C1 segment of cervical spinal cord (tissue), 14 donors: ENCODE measurements at regions not wholly inside any gene's neighbourhood (a gene's known extent, or its start where the extent isn't known, plus 50 kb on each side); places are given as distances from the start of the nearest gene placed in this dataset.
"Not testable (repeated sequence)": the region's sequence is repeated elsewhere in the genome, so short reads cannot be mapped to it uniquely, and the experiment has no call there.

Experiments
- DNase-seq, 14 donors: peaks; one replicate each; lab custom pipeline; 2025; lab: John Stamatoyannopoulos, UW

- no peak for DNase-seq
Observed at GRCh38 chr4:169934794-169935429, 91.3 kb downstream of the MFAP3L start.

DNA sequence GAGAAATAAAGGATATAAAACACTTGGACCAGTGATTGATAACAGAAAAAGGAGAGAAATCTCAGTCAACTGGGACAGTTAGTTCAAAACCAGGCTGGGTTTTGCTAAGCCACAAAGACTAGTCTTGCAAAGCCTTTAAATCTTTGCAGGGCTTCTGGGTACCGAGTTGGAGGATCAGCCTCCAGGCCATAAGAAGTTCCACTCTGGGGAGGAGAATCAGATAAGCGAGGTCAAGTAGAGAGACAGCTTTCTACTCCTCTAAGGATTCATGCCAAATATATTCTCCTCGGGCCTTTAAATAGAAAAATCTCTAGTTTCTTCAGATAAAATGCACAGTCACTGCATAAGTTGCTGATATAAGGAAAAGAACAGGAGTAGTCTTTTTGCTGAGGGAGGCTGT, 92.7 kb downstream of the MFAP3L start:
- no peak for DNase-seq

- DNase-seq: no peak
Observed at GRCh38 chr4:169931964-169932363, 94.2 kb downstream of the MFAP3L start.

DNA sequence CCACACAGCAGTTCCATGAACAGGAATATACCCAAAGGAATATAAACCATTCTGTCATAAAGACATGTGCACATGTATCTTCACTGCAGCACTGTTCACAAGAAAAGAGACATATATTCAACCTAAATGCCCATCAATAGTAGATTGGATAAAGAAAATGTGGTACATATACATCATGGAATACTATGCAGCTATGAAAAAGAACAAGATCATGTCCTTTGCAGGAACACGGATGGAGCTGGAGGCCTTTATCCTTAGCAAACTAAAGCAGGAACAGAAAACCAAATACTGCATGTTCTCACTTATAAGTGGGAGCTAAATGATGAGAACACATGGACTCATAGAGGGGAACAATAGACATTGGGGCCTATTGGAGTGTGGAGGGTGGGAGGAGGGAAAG, 95.4 kb downstream of the MFAP3L start:
- DNase-seq: not testable (repeated sequence)

- no peak for DNase-seq
Observed at GRCh38 chr4:169927280-169927679, 98.9 kb downstream of the MFAP3L start.

DNA sequence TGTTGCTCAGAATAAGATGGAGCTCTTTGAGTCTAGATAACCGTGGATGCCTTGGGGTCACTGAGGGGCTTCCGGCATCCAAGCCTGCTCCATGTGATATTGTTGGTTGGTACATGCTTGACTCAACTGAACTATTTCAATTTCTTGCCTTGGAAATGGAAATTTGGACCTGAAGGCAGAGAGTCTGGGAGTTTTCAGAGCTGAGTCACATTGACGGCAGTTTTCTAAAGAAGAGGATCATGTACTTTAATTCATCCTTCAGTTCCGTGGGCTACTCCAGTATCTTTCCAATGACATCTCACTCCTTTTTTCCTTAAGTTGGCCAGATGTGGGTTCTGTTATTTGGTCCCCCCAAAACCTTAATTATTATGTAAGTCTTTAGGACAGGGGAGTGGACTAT, 100.5 kb downstream of the MFAP3L start:
- DNase-seq: no peak

- peak in 2 of 14 donors; percentile 13 for DNase-seq
Observed at GRCh38 chr4:169922632-169923276, 103.4 kb downstream of the MFAP3L start.

DNA sequence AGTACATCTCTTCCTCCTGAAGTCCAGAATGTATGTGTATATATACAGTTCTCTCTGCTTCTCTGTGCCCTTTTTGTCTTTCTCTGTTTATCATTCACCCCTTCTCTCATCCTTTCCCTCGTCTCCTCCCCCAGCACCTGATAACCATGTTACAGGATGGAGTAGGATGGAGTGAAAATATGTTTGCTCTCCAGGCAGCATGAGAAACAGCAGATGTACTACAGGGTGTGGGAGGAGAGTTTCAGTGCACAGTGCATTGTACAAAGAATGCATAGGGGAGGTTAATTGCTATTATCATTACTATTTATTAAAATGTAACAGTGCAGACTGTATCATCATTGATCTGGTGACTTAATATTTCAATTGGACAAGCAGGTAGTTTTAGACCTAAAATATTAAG, 104.5 kb downstream of the MFAP3L start:
- no peak for DNase-seq

- DNase-seq: no peak
Observed at GRCh38 chr4:169921237-169921636, 105.0 kb downstream of the MFAP3L start.

DNA sequence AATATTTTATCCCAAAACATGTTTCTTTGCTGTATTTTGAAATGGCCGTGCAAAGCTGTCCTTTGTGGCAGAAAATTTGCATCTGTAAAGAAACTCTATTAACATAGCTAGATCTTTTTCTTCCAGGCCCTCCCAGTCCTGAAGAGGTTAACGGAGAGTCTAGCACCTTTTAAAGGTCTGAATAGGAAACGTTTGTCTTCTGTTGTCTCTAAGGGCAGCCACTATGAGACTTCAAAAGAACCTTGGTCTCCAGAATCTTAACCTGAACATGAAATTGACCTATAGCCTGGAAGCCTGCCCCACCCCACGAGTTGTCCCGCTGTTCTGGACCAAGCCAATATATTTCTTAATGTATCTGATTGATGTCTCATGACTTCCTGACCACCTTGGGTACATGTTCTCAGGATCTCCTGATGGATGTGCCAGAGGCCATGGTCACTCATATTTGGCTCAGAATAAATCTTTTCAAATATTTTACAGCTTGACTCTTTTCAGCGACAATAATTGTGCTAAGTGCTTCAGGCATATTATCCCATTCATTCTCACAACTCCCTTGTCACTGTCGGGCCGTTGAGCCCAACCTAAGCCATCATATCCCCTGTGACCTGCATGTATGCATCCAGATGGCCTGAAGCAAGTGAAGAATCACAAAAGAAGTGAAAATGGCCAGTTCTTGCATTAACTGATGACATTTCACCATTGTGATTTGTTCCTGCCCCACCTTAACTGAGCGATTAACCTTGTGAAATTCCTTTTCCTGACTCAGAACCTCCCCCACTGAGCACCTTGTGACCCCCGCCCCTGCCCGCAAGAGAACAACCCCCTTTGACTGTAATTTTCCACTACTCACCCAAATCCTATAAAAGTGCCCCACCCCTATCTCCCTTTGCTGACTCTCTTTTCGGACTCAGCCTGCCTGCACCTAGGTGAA, 106.7 kb downstream of the MFAP3L start:
- not testable (repeated sequence) for DNase-seq

- no peak for DNase-seq
Observed at GRCh38 chr4:169915545-169915944, 110.7 kb downstream of the MFAP3L start.

DNA sequence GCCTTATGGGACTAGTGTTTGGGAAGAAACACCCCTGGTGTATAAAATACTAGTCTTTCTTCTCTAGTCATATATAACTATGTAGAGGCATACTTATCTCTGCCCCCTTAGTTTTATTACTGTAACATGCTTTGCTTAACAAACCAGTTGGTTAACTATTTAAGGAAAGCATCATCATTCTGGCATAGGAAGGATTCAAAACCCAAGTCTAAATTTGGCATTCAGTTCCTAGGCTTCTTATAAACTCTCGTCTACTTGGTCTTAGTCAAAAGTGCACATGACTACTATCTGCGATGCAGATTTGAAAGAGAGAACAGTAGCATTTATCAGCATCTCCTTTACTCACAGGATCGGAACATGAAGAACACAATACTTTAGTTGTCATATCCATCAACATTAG, 111.3 kb downstream of the MFAP3L start:
- DNase-seq: no peak

GRCh38 chr4:169912996-169913395, 113.2 kb downstream of the MFAP3L start:
- DNase-seq: no peak

DNA sequence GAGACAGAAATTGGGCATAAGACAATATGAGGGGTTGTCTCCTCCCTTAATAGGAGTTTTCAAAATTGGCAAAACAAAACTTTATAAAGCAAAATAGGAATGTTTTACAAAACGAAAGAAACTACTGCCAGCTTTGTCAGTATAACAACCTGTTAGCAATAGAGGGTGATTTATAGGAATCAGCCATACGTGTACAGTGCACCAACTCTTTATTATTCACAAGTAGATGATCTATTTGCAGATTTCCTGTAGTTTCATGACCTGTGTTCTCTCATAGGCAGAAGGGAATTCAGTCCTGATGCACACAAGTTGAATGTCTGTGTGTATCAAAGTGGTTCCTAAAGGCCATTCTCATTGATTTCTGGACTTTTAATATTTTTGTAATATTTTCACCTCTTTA, 116.3 kb downstream of the MFAP3L start:
- no peak for DNase-seq

GRCh38 chr4:169909479-169909878, 116.7 kb downstream of the MFAP3L start:
- no peak for DNase-seq

DNA sequence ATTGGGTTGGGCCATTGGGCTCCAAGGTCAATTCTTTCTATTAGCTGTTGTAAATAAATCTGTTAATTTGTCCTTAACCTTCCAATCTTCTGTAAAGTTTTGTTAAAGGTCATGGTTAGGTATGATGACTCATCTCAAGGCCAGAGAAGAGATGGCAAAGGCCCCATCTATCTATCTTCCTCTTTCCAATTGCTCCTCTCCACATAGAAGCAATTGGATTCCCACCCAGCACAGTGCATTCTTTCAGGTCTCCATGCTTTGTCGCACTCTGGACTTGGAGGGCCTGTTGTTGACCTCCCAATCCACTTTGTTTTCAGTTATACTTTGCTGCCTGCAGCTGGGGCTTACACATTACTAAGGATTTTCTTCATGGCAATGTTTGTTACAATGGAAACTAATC, 118.5 kb downstream of the MFAP3L start:
- DNase-seq: no peak

- DNase-seq: no peak
Observed at GRCh38 chr4:169906821-169907220, 119.4 kb downstream of the MFAP3L start.

DNA sequence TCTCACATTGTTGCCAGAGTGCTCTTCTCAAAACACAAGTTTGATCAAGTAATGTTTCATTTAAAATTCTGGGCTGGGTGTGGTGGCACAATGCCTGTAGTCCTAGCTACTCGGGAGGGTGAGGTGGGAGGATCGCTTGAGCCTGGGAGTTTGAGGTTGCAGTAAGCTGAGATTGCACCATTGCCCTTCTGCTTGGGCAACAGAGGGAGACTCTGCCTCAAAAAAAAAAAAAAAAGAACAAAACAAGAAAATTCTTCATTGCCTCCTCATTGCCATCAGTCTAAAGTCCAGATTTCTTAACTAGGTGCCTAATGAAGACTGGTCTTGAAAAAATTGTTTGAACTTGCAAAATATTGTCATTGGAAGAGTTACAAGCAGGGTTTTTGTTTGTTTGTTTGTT, 120.1 kb downstream of the MFAP3L start:
- no peak for DNase-seq

GRCh38 chr4:169902658-169903345, 123.4 kb downstream of the MFAP3L start:
- no peak for DNase-seq

DNA sequence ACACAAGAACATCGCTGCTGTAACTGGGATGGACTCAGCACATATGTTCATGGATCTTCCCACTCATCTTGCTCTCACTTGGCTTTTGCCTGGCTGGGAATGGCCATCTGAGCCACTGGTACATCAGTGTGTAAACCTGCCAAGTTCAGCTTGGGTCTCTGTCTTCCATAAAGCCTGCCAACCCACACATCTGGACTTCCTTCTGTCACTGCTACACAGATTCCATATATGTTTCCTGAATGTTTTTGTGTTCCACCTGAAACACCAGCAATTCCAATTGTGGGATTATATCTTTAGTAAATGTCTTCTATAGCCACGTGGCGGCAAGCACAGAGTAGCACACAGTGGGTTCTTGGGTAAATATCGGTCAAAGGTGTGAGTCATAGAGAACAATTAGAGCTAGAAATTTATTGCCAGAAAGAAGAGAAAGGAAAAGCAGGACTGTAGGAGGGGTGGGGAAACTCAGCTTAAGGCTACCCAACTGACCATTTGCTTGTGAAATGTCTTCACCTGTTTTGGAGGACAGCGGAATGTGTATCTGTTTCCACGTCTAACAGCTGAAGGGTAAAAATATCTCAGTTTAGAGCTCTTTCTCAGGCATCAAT, 125.9 kb downstream of the MFAP3L start:
- DNase-seq: no peak

DNA sequence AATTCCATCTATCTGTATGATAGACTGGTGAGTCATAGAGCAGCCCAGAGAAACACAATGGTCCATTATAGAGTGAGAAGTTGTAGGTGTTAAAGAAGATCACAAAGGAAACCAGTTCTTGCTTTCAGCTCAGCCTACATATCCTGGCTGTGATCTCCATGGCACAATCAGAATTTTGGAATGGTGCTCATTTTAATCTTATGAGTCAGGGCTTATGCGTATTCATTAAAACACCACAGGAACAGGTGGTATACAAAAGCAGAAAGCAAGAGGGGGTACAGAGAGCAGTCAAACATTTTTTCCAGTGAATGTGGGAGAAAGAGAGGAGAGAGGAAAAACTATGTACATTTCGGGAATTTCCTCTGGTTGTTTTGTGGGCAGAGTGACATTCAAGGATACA, 126.9 kb downstream of the MFAP3L start:
- no peak for DNase-seq

DNA sequence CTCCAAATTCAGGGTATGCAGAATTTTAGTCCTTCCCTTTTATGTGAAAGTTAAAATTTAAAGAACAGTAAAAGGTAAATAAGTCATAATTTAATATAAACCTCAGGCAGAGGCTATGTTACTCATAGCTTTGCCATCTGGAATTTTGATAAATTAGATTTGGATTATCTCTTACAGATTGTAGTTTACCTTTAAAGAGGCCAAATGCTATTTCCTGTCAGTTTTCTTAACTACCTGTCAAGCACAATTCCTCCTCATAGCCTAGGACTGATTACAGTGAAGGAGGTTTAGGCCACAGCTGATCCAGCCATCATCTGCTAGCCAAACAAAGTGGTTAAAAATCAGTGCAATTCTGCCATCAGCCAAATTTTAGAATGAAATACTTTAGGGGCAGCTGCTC, 128.1 kb downstream of the MFAP3L start:
- no peak for DNase-seq
